ENCODE measurements at regions not wholly inside any gene's neighbourhood (a gene's known extent, or its start where the extent isn't known, plus 50 kb on each side); places are given as distances from the start of the nearest gene placed in this dataset.
"Not testable (repeated sequence)": the region's sequence is repeated elsewhere in the genome, so short reads cannot be mapped to it uniquely, and the experiment has no call there.

DNA sequence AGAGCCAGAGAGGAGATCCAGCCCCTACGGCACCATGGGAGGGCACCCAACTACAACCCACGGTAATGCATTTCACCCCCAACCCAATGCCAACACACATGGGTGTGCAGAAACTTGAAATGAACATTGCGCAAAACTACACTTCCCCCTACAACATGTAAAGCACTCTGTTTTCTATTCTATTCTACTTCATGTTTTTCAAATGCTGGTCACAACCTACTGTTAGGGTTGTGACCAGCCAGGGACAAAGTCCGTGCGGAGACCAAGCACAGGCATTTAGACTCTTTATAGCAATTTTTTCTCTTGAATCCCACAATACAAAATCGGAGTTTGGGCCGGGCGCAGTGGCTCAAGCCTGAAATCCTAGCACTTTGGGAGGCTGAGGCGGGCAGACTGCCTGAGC is 90.6 kb downstream of the MRPL14 start:
- no peak for DNase-seq

- DNase-seq, result no peak
Measured at GRCh38 chr6:44036196-44036595, 91.1 kb downstream of the MRPL14 start.

GRCh38 chr6:44035621-44036020 is 91.6 kb downstream of the MRPL14 start:
- DNase-seq, result no peak

DNA sequence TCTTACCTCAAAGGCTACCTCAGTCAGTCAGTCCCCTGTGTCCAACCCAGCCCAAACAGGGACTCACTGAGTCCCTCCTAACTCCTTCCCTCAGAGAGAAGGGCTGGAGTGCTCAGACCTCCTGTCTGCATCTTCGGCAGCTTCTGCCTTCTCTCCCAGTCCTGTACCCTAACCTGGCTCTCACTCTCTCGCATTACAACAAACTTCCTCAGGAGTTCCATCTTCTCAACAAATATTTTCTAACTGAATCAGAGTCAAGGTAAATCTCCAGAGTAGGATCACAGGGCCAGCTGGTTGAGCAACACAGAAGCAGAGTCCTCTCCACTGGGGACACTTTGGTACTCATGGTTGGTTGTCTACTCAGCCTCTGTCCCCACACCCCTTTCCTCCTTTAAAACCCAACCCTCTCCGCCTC is 92.3 kb downstream of the MRPL14 start:
- DNase-seq, result no peak

GRCh38 chr6:44034391-44034861 is 92.8 kb downstream of the MRPL14 start:
- DNase-seq, result no peak

DNA sequence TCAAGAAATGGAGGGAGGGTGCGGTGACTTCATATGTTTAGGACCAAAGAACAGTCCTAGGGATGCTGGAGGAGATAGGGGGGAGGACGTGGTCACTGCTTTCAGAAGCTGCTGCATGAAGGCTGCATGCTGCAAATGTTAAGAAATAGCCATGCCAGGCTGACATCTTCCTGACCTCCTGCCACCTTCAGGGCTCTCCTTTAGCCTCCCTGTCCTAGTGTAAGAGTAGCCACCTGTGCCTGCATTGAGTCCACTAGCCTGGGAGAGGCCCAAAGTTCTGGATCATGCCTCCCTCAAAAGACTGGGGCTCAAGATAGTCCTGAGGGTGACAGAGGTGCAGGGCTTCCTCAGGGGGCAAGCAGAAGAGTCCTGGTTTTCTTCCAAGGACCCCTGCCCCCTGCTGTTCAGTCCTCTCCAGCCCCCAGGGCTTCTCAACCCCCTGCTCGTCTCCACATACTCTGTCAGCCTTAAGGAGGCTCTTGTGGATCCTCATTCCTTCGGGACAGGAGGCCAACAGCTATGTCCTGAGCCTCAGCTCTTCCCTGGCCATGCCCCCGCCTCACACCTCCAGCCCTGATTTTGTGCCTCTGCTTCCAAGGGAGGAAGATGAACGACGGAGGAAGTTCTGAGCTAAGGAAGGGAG is 96.3 kb downstream of the MRPL14 start:
- no peak for DNase-seq

DNA sequence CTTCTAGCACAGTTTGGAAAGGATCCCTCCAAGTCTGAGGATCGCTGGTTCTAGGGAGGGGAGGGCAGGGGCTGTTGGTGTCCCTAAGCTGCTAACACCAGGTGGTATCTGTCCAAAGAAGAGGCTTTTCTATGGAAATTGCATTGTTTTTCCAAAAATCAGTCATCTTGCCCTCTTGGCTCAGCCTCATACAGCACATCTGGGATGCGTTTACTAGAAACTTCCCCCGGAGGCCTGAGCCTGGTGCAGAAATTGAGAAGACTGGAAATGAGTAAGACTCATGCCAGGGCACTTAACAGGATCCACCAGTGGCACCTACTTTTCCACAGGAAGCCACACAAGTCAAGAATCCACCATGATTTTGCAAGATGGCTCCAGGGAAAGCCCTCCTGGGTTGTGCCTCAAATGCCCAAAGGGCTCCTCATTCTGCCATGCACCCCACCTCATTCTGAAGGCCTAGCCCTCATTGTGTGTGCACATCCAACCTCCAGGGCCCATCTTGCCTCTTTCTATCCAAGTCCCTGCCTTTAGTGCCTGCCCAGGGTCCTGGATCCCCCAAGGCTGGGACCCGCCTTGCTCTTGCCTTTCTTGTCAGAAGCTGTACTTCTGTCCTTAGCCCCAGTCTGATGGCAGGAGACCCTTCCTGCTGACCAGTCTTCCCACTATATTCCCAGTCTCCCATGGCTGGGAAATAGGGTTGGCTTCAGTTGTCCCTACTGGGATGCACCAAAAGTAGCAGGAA is 97.6 kb downstream of the MRPL14 start:
- no peak for DNase-seq

GRCh38 chr6:44028789-44029310 is 98.4 kb downstream of the MRPL14 start:
- no peak for DNase-seq

- no peak for DNase-seq
Measured at GRCh38 chr6:44025226-44025625, 102.0 kb downstream of the MRPL14 start.

GRCh38 chr6:44024574-44025219 is 102.6 kb downstream of the MRPL14 start:
- DNase-seq, result no peak

DNA sequence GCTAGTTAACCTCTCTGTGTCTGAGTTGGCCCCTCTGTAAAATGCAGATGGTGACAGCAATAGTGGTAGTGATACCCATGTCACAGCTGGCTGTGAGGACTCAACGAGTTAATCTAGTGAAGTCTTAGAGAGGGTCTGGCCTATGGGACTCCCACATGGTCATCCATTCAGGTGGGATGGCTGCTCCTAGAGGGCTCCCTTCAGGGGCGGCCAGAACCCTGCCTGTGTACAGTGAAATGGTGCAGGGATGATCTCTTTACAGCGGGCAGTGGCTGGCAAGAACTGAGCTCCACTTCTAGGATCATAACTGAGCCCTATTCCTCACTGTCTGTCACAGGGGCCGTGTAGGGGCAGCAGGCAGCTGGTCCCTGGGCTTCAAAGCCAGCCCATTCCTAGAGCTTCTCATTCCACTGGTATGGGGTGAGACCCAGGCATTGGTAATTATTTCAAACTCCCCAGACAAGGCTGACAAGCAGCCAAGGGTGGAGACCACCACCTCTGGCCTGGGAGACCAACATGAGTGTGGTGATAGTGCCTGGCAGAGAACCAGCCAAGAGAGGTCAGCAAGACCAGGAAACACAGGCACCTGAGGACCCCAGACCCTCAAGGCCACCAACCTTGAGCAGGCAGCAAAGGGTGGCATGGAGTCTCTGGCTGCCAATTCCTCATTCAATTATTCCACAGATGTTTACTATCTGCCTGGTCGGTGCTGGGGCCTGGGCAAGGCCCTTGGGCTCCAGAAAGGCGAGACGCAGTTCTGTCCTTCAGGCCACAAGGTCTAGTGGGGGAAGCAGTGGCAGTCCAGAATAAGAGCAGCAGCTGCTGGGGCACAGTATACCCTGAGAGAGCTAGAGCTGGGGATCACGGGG is 103.4 kb downstream of the MRPL14 start:
- DNase-seq, result no peak

DNA sequence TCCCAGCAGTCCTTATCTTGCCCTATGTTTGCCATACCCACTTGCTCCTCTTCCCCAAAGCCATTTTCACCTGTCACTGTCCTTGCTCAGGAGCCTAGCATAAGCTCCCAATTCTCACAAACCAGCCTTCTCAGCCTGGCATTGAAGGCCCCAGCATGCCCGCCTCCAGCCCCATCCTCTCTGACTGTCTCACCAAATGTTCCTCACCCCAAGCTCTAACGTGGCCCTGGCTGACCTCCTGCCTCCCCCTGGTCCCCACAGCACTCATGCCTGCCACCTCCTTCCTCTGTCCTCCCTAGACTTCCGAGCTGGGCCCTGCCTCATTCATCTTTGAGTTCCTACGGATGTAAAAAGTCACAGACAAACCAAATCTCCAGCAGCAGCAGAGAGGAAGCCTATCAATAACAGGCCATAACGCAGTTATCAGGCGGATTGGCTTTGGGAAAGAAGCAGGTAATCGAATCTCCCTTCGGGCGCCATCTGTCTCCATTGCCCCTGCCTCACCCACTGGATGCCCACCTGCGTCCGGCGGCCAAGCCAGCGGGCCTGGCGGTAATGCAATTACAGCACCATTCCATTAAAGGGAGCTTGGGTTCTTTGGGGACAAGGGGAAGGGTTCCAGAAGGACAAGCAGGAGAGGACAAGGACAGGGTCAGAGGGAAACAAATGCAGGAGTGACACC is 104.4 kb downstream of the MRPL14 start:
- no peak for DNase-seq

- no peak for DNase-seq
Measured at GRCh38 chr6:44022296-44022661, 105.0 kb downstream of the MRPL14 start.

DNA sequence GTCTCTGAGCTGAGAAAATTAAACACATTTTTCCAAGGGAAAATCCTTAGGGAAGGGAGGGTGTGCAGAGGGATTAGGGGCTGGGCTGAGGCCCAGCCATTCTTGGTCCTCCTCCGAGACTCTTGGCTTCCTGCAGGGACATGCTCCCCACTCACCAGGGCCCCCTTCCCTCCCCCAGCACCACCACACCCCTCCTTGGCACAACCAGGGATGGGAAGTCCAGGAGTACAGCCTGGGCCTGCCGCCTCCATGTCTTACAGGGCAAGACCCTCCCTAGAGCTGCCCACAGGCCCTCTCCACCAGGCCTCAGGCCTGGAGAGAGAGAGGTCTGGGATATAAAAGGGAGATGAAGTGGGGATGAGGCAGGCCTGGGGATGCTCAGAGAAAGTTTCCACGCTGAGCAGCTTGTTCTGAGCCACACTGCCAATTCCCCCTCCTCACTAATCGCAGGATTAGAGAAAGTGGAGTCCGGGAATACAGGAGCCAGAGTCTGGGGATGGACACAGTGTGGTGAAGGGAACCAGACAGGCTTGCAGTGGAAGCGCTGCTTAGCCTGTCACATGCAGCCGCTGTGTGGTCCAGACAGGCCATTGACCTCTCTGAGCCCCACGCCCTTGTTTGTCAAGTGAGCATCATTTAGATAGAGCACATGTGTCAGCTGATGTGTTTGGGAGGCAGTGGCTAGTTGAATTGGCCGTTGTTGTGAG is 105.5 kb downstream of the MRPL14 start:
- DNase-seq, result no peak

- no peak for DNase-seq
Measured at GRCh38 chr6:44020664-44021425, 106.4 kb downstream of the MRPL14 start.

DNA sequence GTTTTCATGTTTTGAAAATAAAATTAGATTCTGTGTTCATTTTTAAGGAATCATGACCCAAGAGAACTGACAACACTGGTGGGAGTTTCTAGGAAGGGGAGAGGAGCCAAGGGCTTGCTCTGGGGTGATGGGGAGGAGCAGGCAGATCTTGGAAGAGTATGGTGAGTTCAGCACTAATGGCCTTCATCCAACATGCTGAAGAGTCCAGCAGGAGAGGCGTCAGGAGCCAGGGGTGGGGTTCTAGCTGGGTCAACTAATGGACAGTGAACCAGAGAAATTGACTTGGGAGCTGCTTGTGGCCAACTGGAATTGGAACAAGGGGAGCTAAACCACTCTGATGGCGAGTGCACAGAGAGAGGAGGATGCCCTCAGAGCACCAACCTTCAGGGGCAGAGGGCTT is 107.1 kb downstream of the MRPL14 start:
- DNase-seq, result no peak

GRCh38 chr6:44017307-44017706 is 109.9 kb downstream of the MRPL14 start:
- not testable (repeated sequence) for DNase-seq

- no peak for DNase-seq
Measured at GRCh38 chr6:44016131-44016870, 111.0 kb downstream of the MRPL14 start.

- DNase-seq, result peak; percentile 39
Measured at GRCh38 chr6:44012078-44012493, 115.2 kb downstream of the MRPL14 start.

- DNase-seq, result no peak
Measured at GRCh38 chr6:44011350-44011920, 115.8 kb downstream of the MRPL14 start.

Measured in GOT3 (cell line).